ENCODE measurements at regions not wholly inside any gene's neighbourhood (a gene's known extent, or its start where the extent isn't known, plus 50 kb on each side); places are given as distances from the start of the nearest gene placed in this dataset.
A peak's percentile ranks its signal among the peaks of the same experiment; 100 is the strongest.

GRCh38 chr15:69626095-69627066, 173.8 kb downstream of the RPLP1 start:
- DNase-seq (ENCODE audit: low read depth): no peak

GRCh38 chr15:69627548-69628158, 175.0 kb downstream of the RPLP1 start:
- no peak for DNase-seq (ENCODE audit: low read depth)

- DNase-seq (ENCODE audit: low read depth): no peak
These were observed 175.9 kb downstream of the RPLP1 start for GRCh38 chr15:69628256-69629093.

GRCh38 chr15:69629631-69630161, 177.1 kb downstream of the RPLP1 start:
- DNase-seq (ENCODE audit: low read depth): peak; percentile 2

GRCh38 chr15:69631005-69631404, 178.4 kb downstream of the RPLP1 start:
- DNase-seq (ENCODE audit: low read depth): no peak

- DNase-seq (ENCODE audit: low read depth): no peak
These were observed 179.4 kb downstream of the RPLP1 start for GRCh38 chr15:69631978-69632377.

GRCh38 chr15:69634860-69635259, 182.2 kb downstream of the RPLP1 start:
- no peak for DNase-seq (ENCODE audit: low read depth)

- no peak for DNase-seq (ENCODE audit: low read depth)
These were observed 183.7 kb downstream of the RPLP1 start for GRCh38 chr15:69636169-69636915.

- DNase-seq (ENCODE audit: low read depth): no peak
These were observed 185.2 kb downstream of the RPLP1 start for GRCh38 chr15:69637818-69638217.

- DNase-seq (ENCODE audit: low read depth): no peak
These were observed 190.9 kb downstream of the RPLP1 start for GRCh38 chr15:69643476-69643875.

GRCh38 chr15:69643971-69644370, 191.4 kb downstream of the RPLP1 start:
- no peak for DNase-seq (ENCODE audit: low read depth)

- no peak for DNase-seq (ENCODE audit: low read depth)
These were observed 192.3 kb downstream of the RPLP1 start for GRCh38 chr15:69644876-69645275.

GRCh38 chr15:69647142-69647513, 194.5 kb downstream of the RPLP1 start:
- no peak for DNase-seq (ENCODE audit: low read depth)

GRCh38 chr15:69648212-69648611, 195.6 kb downstream of the RPLP1 start:
- DNase-seq (ENCODE audit: low read depth): no peak

- no peak for DNase-seq (ENCODE audit: low read depth)
These were observed 196.4 kb downstream of the RPLP1 start for GRCh38 chr15:69648775-69649735.

GRCh38 chr15:69652293-69652692, 199.7 kb downstream of the RPLP1 start:
- DNase-seq (ENCODE audit: low read depth): no peak

GRCh38 chr15:69652751-69653305, 200.2 kb downstream of the RPLP1 start:
- DNase-seq (ENCODE audit: low read depth): no peak

GRCh38 chr15:69653306-69653705, 200.7 kb downstream of the RPLP1 start:
- no peak for DNase-seq (ENCODE audit: low read depth)

GRCh38 chr15:69653846-69654245, 201.2 kb downstream of the RPLP1 start:
- DNase-seq (ENCODE audit: low read depth): no peak

Measured in stimulated activated CD4-positive, alpha-beta T cell treated with anti-CD3 and anti-CD28 coated beads, Interleukin-2, amount 100 ng/mL, for 4 hours (primary cell).